Hepatocyte (in vitro differentiated cells): ENCODE measurements at regions not wholly inside any gene's neighbourhood (a gene's known extent, or its start where the extent isn't known, plus 50 kb on each side); places are given as distances from the start of the nearest gene placed in this dataset.

ENCODE experiments used
- DNase-seq: peaks from one replicate; pipeline ENCODE4 v3.0.0-alpha.2; 2016; ENCODE audit warnings: low spot score
- H2AFZ ChIP-seq: fragments of 200-600 bp; sonication (generic); 2 replicates; pipeline ENCODE4 v1.6.0; 2016; ENCODE audit warnings: antibody characterized with exemption, mild to moderate bottlenecking
- H3K27ac ChIP-seq: fragments of 200-600 bp; sonication (generic); 2 replicates; pipeline ENCODE4 v1.5.1; 2016; ENCODE audit warnings: mild to moderate bottlenecking
- H3K27me3 ChIP-seq: fragments of 200-600 bp; sonication (generic); 2 replicates; pipeline ENCODE4 v1.6.1; 2016
- H3K36me3 ChIP-seq: fragments of 200-600 bp; sonication (generic); replicated peaks from 2 replicates; pipeline ENCODE4 v1.5.1; 2016; ENCODE audit warnings: low read depth; ENCODE audit not compliant: insufficient read depth
- H3K4me1 ChIP-seq: fragments of 200-600 bp; sonication (generic); 2 replicates; pipeline ENCODE4 v1.5.1; 2016; ENCODE audit warnings: mild to moderate bottlenecking, moderate library complexity; ENCODE audit not compliant: insufficient read depth
- H3K4me2 ChIP-seq: fragments of 200-600 bp; sonication (generic); 2 replicates; pipeline ENCODE4 v1.6.0; 2016
- H3K4me3 ChIP-seq: fragments of 200-600 bp; sonication (generic); 2 replicates; pipeline ENCODE4 v1.5.1; 2016; ENCODE audit warnings: mild to moderate bottlenecking
- H3K79me2 ChIP-seq: fragments of 200-600 bp; sonication (generic); 2 replicates; pipeline ENCODE4 v1.6.0; 2017; ENCODE audit warnings: mild to moderate bottlenecking
- H3K9me2 ChIP-seq: fragments of 200-600 bp; sonication (generic); replicated peaks from 2 replicates; pipeline ENCODE4 v1.6.0; 2017; ENCODE audit warnings: mild to moderate bottlenecking; ENCODE audit not compliant: insufficient read depth
- H3K9me3 ChIP-seq: fragments of 200-600 bp; sonication (generic); 2 replicates; pipeline ENCODE4 v1.5.1; 2016; ENCODE audit warnings: low read depth, mild to moderate bottlenecking
- H4K20me1 ChIP-seq: fragments of 200-600 bp; sonication (generic); 2 replicates; pipeline ENCODE4 v1.6.0; 2016; ENCODE audit warnings: mild to moderate bottlenecking; ENCODE audit not compliant: insufficient read depth, poor library complexity, severe bottlenecking
- CTCF ChIP-seq: fragments of 200-600 bp; sonication (generic); IDR thresholded peaks from 2 replicates; pipeline ENCODE4 v1.5.1; 2016; ENCODE audit warnings: antibody characterized with exemption, mild to moderate bottlenecking; ENCODE audit not compliant: poor library complexity
- EZH2 ChIP-seq: fragments of 200-600 bp; sonication (generic); IDR thresholded peaks from 2 replicates; pipeline ENCODE4 v1.6.1; 2016; ENCODE audit warnings: antibody characterized with exemption, mild to moderate bottlenecking, borderline replicate concordance
- EZH2phosphoT487 ChIP-seq: fragments of 200-600 bp; sonication (generic); IDR thresholded peaks from one replicate; pipeline ENCODE4 v1.6.1; 2018; ENCODE audit warnings: antibody characterized with exemption, mild to moderate bottlenecking, low read depth, moderate library complexity; ENCODE audit not compliant: unreplicated experiment, severe bottlenecking
- WGBS: methylation state at CpG from one replicate; pipeline ENCODE4 v1.1.6; 2016; ENCODE audit warnings: low lambda C conversion rate; ENCODE audit errors: missing lambda C conversion rate; 5-methylcytosine and 5-hydroxymethylcytosine counted together

GRCh38 chr1:88530246-88530645, 153.8 kb upstream of the PKN2 start:
- Histone ChIP-seq H4K20me1 (no peaks in the 10 kb centered on the region), H3K9me2 (no peaks in the 10 kb centered on the region), H3K4me2 (no peak overlapping the region), H2AFZ (no peak overlapping the region), H3K9me3 (no peaks in the 10 kb centered on the region), H3K36me3 (no peaks in the 10 kb centered on the region), H3K79me2 (no peaks in the 10 kb centered on the region), H3K4me1 (peaks cover 3% of the 10 kb centered on the region), H3K27me3 (no peaks in the 10 kb centered on the region), H3K4me3 (no peak overlapping the region), H3K27ac (no peak overlapping the region)
- no peak for DNase-seq
- TF ChIP-seq EZH2 (no peak), EZH2phosphoT487 (no peak), CTCF (no peak)
- 69% methylated on average over 3 of the region's 3 CpGs for WGBS

GRCh38 chr1:88537787-88538186, 146.3 kb upstream of the PKN2 start:
- DNase-seq: no peak
- Histone ChIP-seq H2AFZ (no peak overlapping the region), H3K79me2 (no peaks in the 10 kb centered on the region), H4K20me1 (no peaks in the 10 kb centered on the region), H3K4me1 (peaks cover 27% of the 10 kb centered on the region), H3K4me2 (peak overlapping the region; percentile 22), H3K4me3 (no peak overlapping the region), H3K27me3 (no peaks in the 10 kb centered on the region), H3K9me3 (no peaks in the 10 kb centered on the region), H3K9me2 (no peaks in the 10 kb centered on the region), H3K27ac (no peak overlapping the region), H3K36me3 (no peaks in the 10 kb centered on the region)
- TF ChIP-seq EZH2: no peak
- no peak for TF ChIP-seq EZH2phosphoT487
- no peak for TF ChIP-seq CTCF
- 73% methylated on average over 3 of the region's 3 CpGs for WGBS

- Histone ChIP-seq H3K27ac (no peak overlapping the region), H3K79me2 (no peaks in the 10 kb centered on the region), H3K4me3 (no peak overlapping the region), H4K20me1 (no peaks in the 10 kb centered on the region), H3K4me1 (peaks cover 27% of the 10 kb centered on the region), H3K36me3 (no peaks in the 10 kb centered on the region), H3K4me2 (peak overlapping the region; percentile 22), H3K9me3 (no peaks in the 10 kb centered on the region), H3K9me2 (no peaks in the 10 kb centered on the region), H3K27me3 (no peaks in the 10 kb centered on the region), H2AFZ (no peak overlapping the region)
- 63% methylated on average over 2 of the region's 2 CpGs for WGBS
- no peak for TF ChIP-seq EZH2
- no peak for TF ChIP-seq EZH2phosphoT487
- TF ChIP-seq CTCF: no peak
- no peak for DNase-seq
These were observed 145.7 kb upstream of the PKN2 start for GRCh38 chr1:88538222-88538899.
